CD4-positive, alpha-beta T cell (primary cell): ENCODE measurements at regions not wholly inside any gene's neighbourhood (a gene's known extent, or its start where the extent isn't known, plus 50 kb on each side); places are given as distances from the start of the nearest gene placed in this dataset.

Experiments
- ATAC-seq: fragments of 200-7000 bp; cut with Tn5 transposase; one replicate; pipeline ENCODE4 v1.10.0; 2022; ENCODE audit warnings: mild to moderate bottlenecking; ENCODE audit not compliant: poor library complexity
- CTCF ChIA-PET: fragments of 350-600 bp; sonication (Branson Sonifier 250); formaldehyde crosslinking; loops from one replicate; lab custom pipeline; 2021; ENCODE audit warnings: antibody characterized with exemption, inconsistent platforms; lab: Charles Lee
- POLR2A ChIA-PET: fragments of 350-600 bp; sonication (Branson Sonifier 250); formaldehyde crosslinking; loops from one replicate; lab custom pipeline; 2021; ENCODE audit warnings: antibody characterized with exemption, inconsistent platforms; lab: Charles Lee
- DNase-seq, 14 experiments: peaks; one replicate each; pipeline ENCODE4 v3.0.0-alpha.2; 2013 to 2020; ENCODE audit warnings: mixed read lengths in 2 of 14
- H3K27ac ChIP-seq, 2 donors: one replicate each; pipeline versions ENCODE4 v1.5.1 to v1.7.0; 2013; ENCODE audit warnings: low read length in 2 of 2, low read depth in 1 of 2, mild to moderate bottlenecking in 1 of 2
- H3K27me3 ChIP-seq, 2 experiments: 1 replicate in 1 of 2; 2 replicates in 1 of 2; pipeline versions ENCODE4 v1.6.1 to v1.7.0; 2013; ENCODE audit warnings: low read length in 2 of 2, control low read depth in 1 of 2, mild to moderate bottlenecking in 1 of 2, moderate library complexity in 1 of 2; ENCODE audit not compliant: insufficient read depth in 2 of 2, control insufficient read depth in 1 of 2
- H3K36me3 ChIP-seq: one replicate; pipeline ENCODE4 v1.6.1; 2013; ENCODE audit warnings: low read length, control low read depth; ENCODE audit not compliant: insufficient read depth
- H3K4me1 ChIP-seq: one replicate; pipeline ENCODE4 v1.6.1; 2013; ENCODE audit warnings: low read length, control low read depth; ENCODE audit not compliant: insufficient read depth
- H3K4me3 ChIP-seq: one replicate; pipeline ENCODE4 v1.5.1; 2013; ENCODE audit warnings: mild to moderate bottlenecking, low read length, moderate library complexity
- H3K9me3 ChIP-seq, 2 experiments: 1 replicate in 1 of 2; 2 replicates in 1 of 2; pipeline versions ENCODE4 v1.6.1 to v1.7.0; 2013; ENCODE audit warnings: low read length in 2 of 2, mild to moderate bottlenecking in 2 of 2, control low read depth in 1 of 2, moderate library complexity in 1 of 2; ENCODE audit not compliant: control insufficient read depth in 1 of 2, insufficient read depth in 1 of 2
- H3K27ac Mint-ChIP-seq: one replicate; pipeline ENCODE4 v1.8.0; 2020; ENCODE audit warnings: mixed read lengths
- H3K27me3 Mint-ChIP-seq: one replicate; pipeline ENCODE4 v1.8.0; 2021; ENCODE audit warnings: mixed read lengths
- H3K36me3 Mint-ChIP-seq: one replicate; pipeline ENCODE4 v1.8.0; 2021; ENCODE audit warnings: low read depth, mixed read lengths
- H3K4me1 Mint-ChIP-seq: one replicate; pipeline ENCODE4 v1.8.0; 2021; ENCODE audit warnings: low read depth, mixed read lengths
- H3K4me3 Mint-ChIP-seq: one replicate; pipeline ENCODE4 v1.8.0; 2020; ENCODE audit warnings: mild to moderate bottlenecking, mixed read lengths
- H3K9me3 Mint-ChIP-seq: one replicate; pipeline ENCODE4 v1.8.0; 2020; ENCODE audit warnings: mixed read lengths
- CTCF ChIP-seq: fragments of 200-600 bp; IDR thresholded peaks from one replicate; pipeline ENCODE4 v1.8.0; 2022; ENCODE audit warnings: antibody characterized with exemption, mild to moderate bottlenecking
- intact Hi-C, 2 experiments: fragments of 100-400 bp; cut with DNase I in 1 of 2; cut with micrococcal nuclease in 1 of 2; formaldehyde crosslinking; loops; one replicate each; pipeline versions ENCODE4 v1.15.1 to v1.9.0; 2023 to 2025; cut with DNase I, micrococcal nuclease

DNA sequence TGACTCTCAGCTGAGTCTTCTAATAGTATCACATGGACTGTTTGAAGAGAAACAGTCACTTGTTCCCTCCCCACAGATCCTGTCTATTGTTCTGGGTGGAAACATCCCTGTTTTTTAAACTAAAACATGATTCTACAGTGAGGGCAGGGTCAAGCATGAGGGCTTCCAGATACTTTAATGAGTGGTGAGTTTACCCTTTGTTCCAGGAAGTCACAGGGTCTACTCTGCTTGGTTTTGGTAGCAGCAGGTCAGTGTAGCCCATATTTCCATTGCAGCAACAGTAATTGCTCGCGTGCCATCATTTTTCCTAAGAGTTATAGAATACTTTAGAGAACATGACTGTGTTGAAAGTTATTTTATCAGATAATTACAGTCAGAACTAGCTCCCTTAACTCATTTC, 87.4 kb downstream of the ZNF732 start:
- ATAC-seq = no peak
- CTCF ChIA-PET = interaction anchor here (0.6 kb wide), 1 partner anchor 29 kb away, joined by 3 read pairs; no protein-coding TSS in a partner anchor
- no peaks in the 10 kb centered on the region for H3K36me3 ChIP-seq
- no peak overlapping the region for H3K27ac Mint-ChIP-seq
- H3K9me3 ChIP-seq = peaks cover 17 to 37% of the 10 kb centered on the region in 2 experiments
- H3K9me3 Mint-ChIP-seq = peaks cover 13% of the 10 kb centered on the region
- intact Hi-C loops = no loop called here
- peaks cover 0 to 8% of the 10 kb centered on the region in 2 experiments for H3K27me3 ChIP-seq
- no peak overlapping the region for H3K27ac ChIP-seq
- TF ChIP-seq CTCF = no peak
- POLR2A ChIA-PET = no interaction called here
- peaks cover 12% of the 10 kb centered on the region for H3K27me3 Mint-ChIP-seq
- no peak for DNase-seq
- no peak overlapping the region for H3K4me3 ChIP-seq
- H3K36me3 Mint-ChIP-seq = peaks cover 70% of the 10 kb centered on the region
- no peaks in the 10 kb centered on the region for H3K4me1 Mint-ChIP-seq
- peaks cover under 1% of the 10 kb centered on the region for H3K4me1 ChIP-seq
- no peak overlapping the region for H3K4me3 Mint-ChIP-seq

DNA sequence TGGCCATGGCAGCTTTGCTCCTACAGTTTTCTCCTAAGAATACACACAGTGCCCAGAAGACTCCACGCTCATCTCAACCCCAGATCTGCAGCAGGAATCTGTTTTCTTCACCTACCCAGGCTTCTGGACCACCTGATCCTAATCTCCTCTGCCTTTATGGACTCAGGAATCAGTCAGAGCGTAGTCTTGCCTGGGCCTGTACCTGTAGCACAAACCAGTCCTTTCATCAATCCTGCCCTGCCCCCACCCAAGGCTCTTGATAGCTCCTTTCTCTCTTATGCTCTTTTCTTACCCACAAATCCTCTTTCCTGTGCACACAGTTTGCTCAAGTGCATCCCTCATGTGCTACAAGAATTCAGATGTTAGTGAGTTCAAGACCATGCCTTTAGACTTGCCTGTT, 89.7 kb downstream of the ZNF718 start:
- H3K27me3 ChIP-seq = peaks cover 0 to 8% of the 10 kb centered on the region in 2 experiments
- TF ChIP-seq CTCF = no peak
- peaks cover 31 to 56% of the 10 kb centered on the region in 2 experiments for H3K9me3 ChIP-seq
- ATAC-seq (no peak), DNase-seq (no peak)
- ChIA-PET POLR2A (no interaction called here), CTCF (no interaction called here)
- H3K36me3 ChIP-seq = no peaks in the 10 kb centered on the region
- Mint-ChIP-seq H3K36me3 (peaks cover 73% of the 10 kb centered on the region), H3K4me3 (peak overlapping the region; percentile 34), H3K27ac (no peak overlapping the region), H3K27me3 (peaks cover 12% of the 10 kb centered on the region), H3K9me3 (peaks cover 12% of the 10 kb centered on the region), H3K4me1 (peaks cover 23% of the 10 kb centered on the region)
- no peak overlapping the region for H3K4me3 ChIP-seq
- intact Hi-C loops = no loop called here
- peaks cover 23% of the 10 kb centered on the region for H3K4me1 ChIP-seq
- no peak overlapping the region for H3K27ac ChIP-seq
